ENCODE measurements at regions not wholly inside any gene's neighbourhood (a gene's known extent, or its start where the extent isn't known, plus 50 kb on each side); places are given as distances from the start of the nearest gene placed in this dataset.

DNA sequence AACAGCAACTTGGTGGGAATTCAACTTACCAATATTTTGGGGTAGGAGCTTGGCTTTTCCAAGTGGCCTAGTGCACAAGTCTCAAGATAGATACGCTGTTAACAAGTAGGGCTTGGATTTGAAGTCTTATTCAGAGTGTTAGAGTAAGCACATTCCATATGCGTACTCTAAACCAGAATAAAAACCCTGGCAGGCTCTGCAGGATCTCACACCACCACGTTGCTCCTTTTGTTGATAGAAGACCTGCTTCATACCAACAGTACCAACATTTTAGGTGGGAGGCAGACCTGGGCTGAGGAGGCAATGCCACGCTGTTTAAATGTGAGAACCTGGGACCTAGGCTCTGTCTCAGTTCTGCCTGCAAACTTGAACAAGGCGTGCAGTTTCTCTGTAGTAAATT is 214.0 kb downstream of the RNF144A start:
- no peak for DNase-seq (ENCODE audit: extremely low read depth in 1 of 4, low spot score in 3 of 4)
- Histone ChIP-seq H3K36me3 (ENCODE audit: control insufficient read depth, insufficient read depth, low read length) (no peaks in the 10 kb centered on the region), H3K79me2 (ENCODE audit: control insufficient read depth, insufficient read depth, low read length) (no peaks in the 10 kb centered on the region), H3K27ac (ENCODE audit: extremely low read depth, low read depth, low read length) (no peak overlapping the region), H3K9me1 (ENCODE audit: control insufficient read depth, insufficient read depth, low read length) (no peaks in the 10 kb centered on the region), H3K4me3 (no peak overlapping the region), H3K9me3 (replicated peaks; ENCODE audit: control insufficient read depth, insufficient read depth, low read depth, low read length) (no peaks in the 10 kb centered on the region), H3K4me1 (replicated peaks in 1 of 2; ENCODE audit: control insufficient read depth in 2 of 2, insufficient read depth in 2 of 2, low read length in 2 of 2) (no peaks in the 10 kb centered on the region), H2AFZ (ENCODE audit: low read depth, low read length) (no peak overlapping the region), H4K20me1 (replicated peaks; ENCODE audit: control insufficient read depth, insufficient read depth, low read length) (no peaks in the 10 kb centered on the region), H3K9ac (ENCODE audit: insufficient read depth in 1 of 2, low read depth in 2 of 2, low read length in 2 of 2) (no peak overlapping the region), H3K27me3 (ENCODE audit: control insufficient read depth in 2 of 2, insufficient read depth in 2 of 2, low read length in 2 of 2) (no peaks in the 10 kb centered on the region), H3K4me2 (ENCODE audit: insufficient read depth, low read length) (no peak overlapping the region)
- intact Hi-C loops (cut with micrococcal nuclease) (no loop called here), in situ Hi-C loops (cut with MboI) (no loop called here)
- WGBS (ENCODE audit: insufficient coverage, low coverage, missing lambda C conversion rate) = 1% methylated on average over 5 of the region's 5 CpGs
- no TSS peak for BruUV-seq (replicated peaks)
- CTCF ChIA-PET (ENCODE audit: low intra/inter-chr PET ratio) = no interaction called here
- TF ChIP-seq, protein P1, sequence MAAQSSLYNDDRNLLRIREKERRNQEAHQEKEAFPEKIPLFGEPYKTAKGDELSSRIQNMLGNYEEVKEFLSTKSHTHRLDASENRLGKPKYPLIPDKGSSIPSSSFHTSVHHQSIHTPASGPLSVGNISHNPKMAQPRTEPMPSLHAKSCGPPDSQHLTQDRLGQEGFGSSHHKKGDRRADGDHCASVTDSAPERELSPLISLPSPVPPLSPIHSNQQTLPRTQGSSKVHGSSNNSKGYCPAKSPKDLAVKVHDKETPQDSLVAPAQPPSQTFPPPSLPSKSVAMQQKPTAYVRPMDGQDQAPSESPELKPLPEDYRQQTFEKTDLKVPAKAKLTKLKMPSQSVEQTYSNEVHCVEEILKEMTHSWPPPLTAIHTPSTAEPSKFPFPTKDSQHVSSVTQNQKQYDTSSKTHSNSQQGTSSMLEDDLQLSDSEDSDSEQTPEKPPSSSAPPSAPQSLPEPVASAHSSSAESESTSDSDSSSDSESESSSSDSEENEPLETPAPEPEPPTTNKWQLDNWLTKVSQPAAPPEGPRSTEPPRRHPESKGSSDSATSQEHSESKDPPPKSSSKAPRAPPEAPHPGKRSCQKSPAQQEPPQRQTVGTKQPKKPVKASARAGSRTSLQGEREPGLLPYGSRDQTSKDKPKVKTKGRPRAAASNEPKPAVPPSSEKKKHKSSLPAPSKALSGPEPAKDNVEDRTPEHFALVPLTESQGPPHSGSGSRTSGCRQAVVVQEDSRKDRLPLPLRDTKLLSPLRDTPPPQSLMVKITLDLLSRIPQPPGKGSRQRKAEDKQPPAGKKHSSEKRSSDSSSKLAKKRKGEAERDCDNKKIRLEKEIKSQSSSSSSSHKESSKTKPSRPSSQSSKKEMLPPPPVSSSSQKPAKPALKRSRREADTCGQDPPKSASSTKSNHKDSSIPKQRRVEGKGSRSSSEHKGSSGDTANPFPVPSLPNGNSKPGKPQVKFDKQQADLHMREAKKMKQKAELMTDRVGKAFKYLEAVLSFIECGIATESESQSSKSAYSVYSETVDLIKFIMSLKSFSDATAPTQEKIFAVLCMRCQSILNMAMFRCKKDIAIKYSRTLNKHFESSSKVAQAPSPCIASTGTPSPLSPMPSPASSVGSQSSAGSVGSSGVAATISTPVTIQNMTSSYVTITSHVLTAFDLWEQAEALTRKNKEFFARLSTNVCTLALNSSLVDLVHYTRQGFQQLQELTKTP (IDR thresholded peaks at IDR 0.05; ENCODE audit: low read depth in 1 of 2, partially characterized antibody in 2 of 2) = no peak
- no peak for TF ChIP-seq EP300 (IDR thresholded peaks at IDR 0.05; ENCODE audit: low read length)
- FAIRE-seq = no peak
- POLR2A ChIA-PET = no interaction called here
- no peak for ATAC-seq

DNA sequence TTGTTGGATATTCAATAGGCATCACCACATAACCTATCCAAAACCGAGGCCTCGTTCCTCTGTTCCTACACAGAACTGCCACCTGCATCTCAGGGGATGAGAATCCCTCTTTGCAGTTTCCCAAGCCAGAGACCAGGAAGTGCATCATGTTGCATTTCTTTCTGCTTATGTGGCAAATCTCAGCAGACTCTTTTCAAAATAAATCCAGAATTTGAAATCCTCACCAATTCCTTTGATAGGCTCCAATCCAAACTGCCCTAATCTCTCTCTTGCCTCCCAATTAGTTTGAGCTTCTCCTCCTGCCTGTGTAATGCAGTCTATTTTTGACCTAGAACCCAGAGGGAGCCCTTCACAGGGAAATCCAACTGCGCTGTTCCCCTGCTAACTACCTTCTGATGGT is 215.5 kb downstream of the RNF144A start:
- Histone ChIP-seq H3K9me1 (ENCODE audit: control insufficient read depth, insufficient read depth, low read length) (no peaks in the 10 kb centered on the region), H3K27me3 (ENCODE audit: control insufficient read depth in 2 of 2, insufficient read depth in 2 of 2, low read length in 2 of 2) (no peaks in the 10 kb centered on the region), H3K36me3 (ENCODE audit: control insufficient read depth, insufficient read depth, low read length) (no peaks in the 10 kb centered on the region), H3K27ac (ENCODE audit: extremely low read depth, low read depth, low read length) (no peak overlapping the region), H3K79me2 (ENCODE audit: control insufficient read depth, insufficient read depth, low read length) (no peaks in the 10 kb centered on the region), H3K4me2 (ENCODE audit: insufficient read depth, low read length) (no peak overlapping the region), H3K9ac (ENCODE audit: insufficient read depth in 1 of 2, low read depth in 2 of 2, low read length in 2 of 2) (no peak overlapping the region), H2AFZ (ENCODE audit: low read depth, low read length) (no peak overlapping the region), H3K9me3 (replicated peaks; ENCODE audit: control insufficient read depth, insufficient read depth, low read depth, low read length) (no peaks in the 10 kb centered on the region), H3K4me1 (replicated peaks in 1 of 2; ENCODE audit: control insufficient read depth in 2 of 2, insufficient read depth in 2 of 2, low read length in 2 of 2) (no peaks in the 10 kb centered on the region), H4K20me1 (replicated peaks; ENCODE audit: control insufficient read depth, insufficient read depth, low read length) (no peaks in the 10 kb centered on the region), H3K4me3 (no peak overlapping the region)
- no peak for ATAC-seq
- in situ Hi-C loops (cut with MboI) = no loop called here
- no TSS peak for BruUV-seq (replicated peaks)
- FAIRE-seq = no peak
- ChIA-PET CTCF (ENCODE audit: low intra/inter-chr PET ratio) (no interaction called here), POLR2A (no interaction called here)
- 0% methylated on average over 3 of the region's 3 CpGs for WGBS (ENCODE audit: insufficient coverage, low coverage, missing lambda C conversion rate)
- intact Hi-C loops (cut with micrococcal nuclease) = no loop called here
- DNase-seq (ENCODE audit: extremely low read depth in 1 of 4, low spot score in 3 of 4) = no peak
- TF ChIP-seq BDP1 (IDR thresholded peaks at IDR 0.05; ENCODE audit: insufficient read depth, insufficient read length) = no peak
- TF ChIP-seq, protein P2, sequence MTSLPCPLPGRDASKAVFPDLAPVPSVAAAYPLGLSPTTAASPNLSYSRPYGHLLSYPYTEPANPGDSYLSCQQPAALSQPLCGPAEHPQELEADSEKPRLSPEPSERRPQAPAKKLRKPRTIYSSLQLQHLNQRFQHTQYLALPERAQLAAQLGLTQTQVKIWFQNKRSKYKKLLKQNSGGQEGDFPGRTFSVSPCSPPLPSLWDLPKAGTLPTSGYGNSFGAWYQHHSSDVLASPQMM (CRISPR knock-in tag; IDR thresholded peaks at IDR 0.05) = no peak
- no peak for TF ChIP-seq CBX3 (IDR thresholded peaks at IDR 0.05; ENCODE audit: borderline replicate concordance in 1 of 2, low read length in 2 of 2)
- no peak for TF ChIP-seq TEAD1 (CRISPR knock-in tag; IDR thresholded peaks at IDR 0.05)
- TF ChIP-seq PML (IDR thresholded peaks at IDR 0.05; ENCODE audit: low read length) = no peak
- TF ChIP-seq, protein P3, sequence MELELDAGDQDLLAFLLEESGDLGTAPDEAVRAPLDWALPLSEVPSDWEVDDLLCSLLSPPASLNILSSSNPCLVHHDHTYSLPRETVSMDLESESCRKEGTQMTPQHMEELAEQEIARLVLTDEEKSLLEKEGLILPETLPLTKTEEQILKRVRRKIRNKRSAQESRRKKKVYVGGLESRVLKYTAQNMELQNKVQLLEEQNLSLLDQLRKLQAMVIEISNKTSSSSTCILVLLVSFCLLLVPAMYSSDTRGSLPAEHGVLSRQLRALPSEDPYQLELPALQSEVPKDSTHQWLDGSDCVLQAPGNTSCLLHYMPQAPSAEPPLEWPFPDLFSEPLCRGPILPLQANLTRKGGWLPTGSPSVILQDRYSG (tag; conservative IDR thresholded peaks at IDR 0.05; ENCODE audit: low read depth) = no peak
- no peak for TF ChIP-seq MIER1 (IDR thresholded peaks at IDR 0.05; ENCODE audit: low read depth)
- TF ChIP-seq, protein P4, sequence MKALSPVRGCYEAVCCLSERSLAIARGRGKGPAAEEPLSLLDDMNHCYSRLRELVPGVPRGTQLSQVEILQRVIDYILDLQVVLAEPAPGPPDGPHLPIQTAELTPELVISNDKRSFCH (CRISPR knock-in tag; IDR thresholded peaks at IDR 0.05) = no peak
- TF ChIP-seq, protein P4 (tag; IDR thresholded peaks at IDR 0.05) = no peak

Measured in K562 (cell line).